HL-60 (cell line): ENCODE measurements at regions not wholly inside any gene's neighbourhood (a gene's known extent, or its start where the extent isn't known, plus 50 kb on each side); places are given as distances from the start of the nearest gene placed in this dataset.

Experiments
- DNase-seq, 2 experiments: peaks; one replicate each; pipeline ENCODE4 v3.0.0-alpha.2; 2010 to 2020; ENCODE audit warnings: low read depth in 1 of 2, low spot score in 1 of 2
- H3K27ac ChIP-seq: fragments of 250-450 bp; sonication (Bioruptor Pico); replicated peaks from 2 replicates; pipeline ENCODE4 v1.5.1; 2020; ENCODE audit warnings: mild to moderate bottlenecking, moderate library complexity
- H3K27me3 ChIP-seq: fragments of 250-450 bp; sonication (Bioruptor Pico); 2 replicates; pipeline ENCODE4 v1.5.1; 2021; ENCODE audit warnings: mild to moderate bottlenecking, moderate library complexity; ENCODE audit not compliant: insufficient read depth, poor library complexity, severe bottlenecking
- H3K4me3 ChIP-seq: replicated peaks from 2 replicates; pipeline ENCODE4 v1.5.1; 2011; ENCODE audit warnings: mild to moderate bottlenecking, control low read depth, low read length; ENCODE audit not compliant: insufficient read depth
- CTCF ChIP-seq: IDR thresholded peaks from one replicate; pipeline ENCODE4 v1.5.1; 2011; ENCODE audit warnings: low read length, control low read depth, inconsistent platforms; ENCODE audit not compliant: insufficient read depth
- GABPA ChIP-seq: IDR thresholded peaks from 2 replicates; pipeline ENCODE4 v1.6.1; 2012; ENCODE audit warnings: low read depth
- POLR2AphosphoS5 ChIP-seq: IDR thresholded peaks from 2 replicates; pipeline ENCODE4 v1.6.1; 2012; ENCODE audit warnings: low read depth
- REST ChIP-seq: IDR thresholded peaks from 2 replicates; pipeline ENCODE4 v1.6.1; 2012; ENCODE audit warnings: low read depth; ENCODE audit not compliant: insufficient replicate concordance
- SPI1 ChIP-seq: IDR thresholded peaks from 2 replicates; pipeline ENCODE4 v1.6.1; 2012; ENCODE audit warnings: low read depth, mild to moderate bottlenecking, borderline replicate concordance

- TF ChIP-seq GABPA (no peak), REST (no peak), CTCF (no peak), POLR2AphosphoS5 (peak; percentile 78), SPI1 (peak; percentile 33; the same call in 1 of the 2 replicates)
- peak overlapping the region; percentile 98 for H3K27ac ChIP-seq
- no peaks in the 10 kb centered on the region for H3K27me3 ChIP-seq
- peak; percentile 59 to 91 for DNase-seq
- H3K4me3 ChIP-seq: no peak overlapping the region
Measured at GRCh38 chr14:75333606-75334548, 55.2 kb downstream of the FOS start.

GRCh38 chr14:75334549-75335051 is 56.0 kb downstream of the FOS start:
- TF ChIP-seq SPI1 (no peak), CTCF (no peak), GABPA (no peak), REST (no peak), POLR2AphosphoS5 (no peak)
- DNase-seq: no peak
- Histone ChIP-seq H3K27ac (peak overlapping the region; percentile 98), H3K4me3 (no peak overlapping the region), H3K27me3 (no peaks in the 10 kb centered on the region)

- no peaks in the 10 kb centered on the region for H3K27me3 ChIP-seq
- TF ChIP-seq CTCF (no peak), POLR2AphosphoS5 (no peak), GABPA (no peak), REST (no peak), SPI1 (no peak)
- DNase-seq: no peak
- peak overlapping the region; percentile 98 for H3K27ac ChIP-seq
- H3K4me3 ChIP-seq: no peak overlapping the region
Measured at GRCh38 chr14:75335571-75335970, 56.9 kb downstream of the FOS start.
